Ishikawa (cell line): ENCODE measurements at regions not wholly inside any gene's neighbourhood (a gene's known extent, or its start where the extent isn't known, plus 50 kb on each side); places are given as distances from the start of the nearest gene placed in this dataset.

ENCODE experiments used
- CEBPB ChIP-seq: IDR thresholded peaks from 2 replicates; pipeline ENCODE4 v1.6.1; 2012
- CREB1 ChIP-seq: IDR thresholded peaks from 2 replicates; pipeline ENCODE4 v1.6.1; 2012; ENCODE audit warnings: low read depth
- EGR1 ChIP-seq: IDR thresholded peaks from 2 replicates; pipeline ENCODE4 v1.6.1; 2012
- EP300 ChIP-seq: IDR thresholded peaks from 2 replicates; pipeline ENCODE4 v1.6.1; 2012; ENCODE audit warnings: borderline replicate concordance
- FOXM1 ChIP-seq: IDR thresholded peaks from 2 replicates; pipeline ENCODE4 v1.6.1; 2012; ENCODE audit warnings: low read depth, borderline replicate concordance
- NFIC ChIP-seq: IDR thresholded peaks from 2 replicates; pipeline ENCODE4 v1.6.1; 2012
- RAD21 ChIP-seq: IDR thresholded peaks from 2 replicates; pipeline ENCODE4 v1.6.1; 2012; ENCODE audit warnings: low read depth
- TAF1 ChIP-seq: IDR thresholded peaks from 2 replicates; pipeline ENCODE4 v1.6.1; 2012; ENCODE audit warnings: low read depth, mild to moderate bottlenecking
- TCF12 ChIP-seq: IDR thresholded peaks from 2 replicates; pipeline ENCODE4 v1.6.1; 2012; ENCODE audit warnings: low read depth
- TEAD4 ChIP-seq: IDR thresholded peaks from 2 replicates; pipeline ENCODE4 v1.6.1; 2012
- YY1 ChIP-seq: IDR thresholded peaks from 2 replicates; pipeline ENCODE4 v1.6.1; 2012; ENCODE audit warnings: low read depth
- ZBTB7A ChIP-seq: IDR thresholded peaks from 2 replicates; pipeline ENCODE4 v1.6.1; 2012; ENCODE audit warnings: low read depth
- TF ChIP-seq, protein P1 (sequence below): IDR thresholded peaks from 2 replicates; pipeline ENCODE4 v1.6.1; 2012
- TF ChIP-seq, protein P2 (sequence below): IDR thresholded peaks from 2 replicates; pipeline ENCODE4 v1.6.1; 2012; ENCODE audit warnings: low read depth, mild to moderate bottlenecking
- TF ChIP-seq, protein P3 (sequence below): IDR thresholded peaks from 2 replicates; pipeline ENCODE4 v1.6.1; 2012

DNA sequence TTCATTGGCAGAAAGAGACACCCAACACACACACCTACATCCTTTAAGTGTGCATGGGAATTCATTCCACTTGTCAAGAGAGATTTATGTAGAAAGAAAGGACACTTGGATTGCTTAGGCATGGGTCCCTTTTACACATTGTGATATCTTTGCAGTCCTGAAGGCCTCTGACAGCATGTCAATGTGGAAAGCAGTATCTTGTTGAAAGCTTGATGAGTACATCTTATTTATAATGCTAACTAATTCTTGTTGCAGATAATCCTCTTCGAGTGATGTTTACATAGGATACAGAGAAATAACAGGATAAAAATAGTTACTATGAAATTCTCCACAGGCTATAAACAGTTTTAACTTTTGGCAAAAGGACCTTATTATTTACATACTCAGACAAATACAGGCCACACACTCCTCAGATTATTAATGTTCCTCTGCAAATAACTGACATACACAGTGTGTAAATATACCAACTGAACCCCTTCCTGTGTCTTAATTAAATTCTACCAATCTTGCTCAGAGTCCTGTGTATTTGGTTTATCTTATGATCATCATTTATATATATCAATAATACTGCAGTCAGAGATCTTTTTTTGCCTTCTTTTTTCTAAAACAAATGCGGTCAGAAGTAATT lies 111.8 kb upstream of the DIO2 start:
- TF ChIP-seq EP300 (no peak), RAD21 (no peak)
- TF ChIP-seq, protein P1, sequence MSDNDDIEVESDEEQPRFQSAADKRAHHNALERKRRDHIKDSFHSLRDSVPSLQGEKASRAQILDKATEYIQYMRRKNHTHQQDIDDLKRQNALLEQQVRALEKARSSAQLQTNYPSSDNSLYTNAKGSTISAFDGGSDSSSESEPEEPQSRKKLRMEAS = no peak
- TF ChIP-seq, protein P2, sequence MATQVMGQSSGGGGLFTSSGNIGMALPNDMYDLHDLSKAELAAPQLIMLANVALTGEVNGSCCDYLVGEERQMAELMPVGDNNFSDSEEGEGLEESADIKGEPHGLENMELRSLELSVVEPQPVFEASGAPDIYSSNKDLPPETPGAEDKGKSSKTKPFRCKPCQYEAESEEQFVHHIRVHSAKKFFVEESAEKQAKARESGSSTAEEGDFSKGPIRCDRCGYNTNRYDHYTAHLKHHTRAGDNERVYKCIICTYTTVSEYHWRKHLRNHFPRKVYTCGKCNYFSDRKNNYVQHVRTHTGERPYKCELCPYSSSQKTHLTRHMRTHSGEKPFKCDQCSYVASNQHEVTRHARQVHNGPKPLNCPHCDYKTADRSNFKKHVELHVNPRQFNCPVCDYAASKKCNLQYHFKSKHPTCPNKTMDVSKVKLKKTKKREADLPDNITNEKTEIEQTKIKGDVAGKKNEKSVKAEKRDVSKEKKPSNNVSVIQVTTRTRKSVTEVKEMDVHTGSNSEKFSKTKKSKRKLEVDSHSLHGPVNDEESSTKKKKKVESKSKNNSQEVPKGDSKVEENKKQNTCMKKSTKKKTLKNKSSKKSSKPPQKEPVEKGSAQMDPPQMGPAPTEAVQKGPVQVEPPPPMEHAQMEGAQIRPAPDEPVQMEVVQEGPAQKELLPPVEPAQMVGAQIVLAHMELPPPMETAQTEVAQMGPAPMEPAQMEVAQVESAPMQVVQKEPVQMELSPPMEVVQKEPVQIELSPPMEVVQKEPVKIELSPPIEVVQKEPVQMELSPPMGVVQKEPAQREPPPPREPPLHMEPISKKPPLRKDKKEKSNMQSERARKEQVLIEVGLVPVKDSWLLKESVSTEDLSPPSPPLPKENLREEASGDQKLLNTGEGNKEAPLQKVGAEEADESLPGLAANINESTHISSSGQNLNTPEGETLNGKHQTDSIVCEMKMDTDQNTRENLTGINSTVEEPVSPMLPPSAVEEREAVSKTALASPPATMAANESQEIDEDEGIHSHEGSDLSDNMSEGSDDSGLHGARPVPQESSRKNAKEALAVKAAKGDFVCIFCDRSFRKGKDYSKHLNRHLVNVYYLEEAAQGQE = no peak

DNA sequence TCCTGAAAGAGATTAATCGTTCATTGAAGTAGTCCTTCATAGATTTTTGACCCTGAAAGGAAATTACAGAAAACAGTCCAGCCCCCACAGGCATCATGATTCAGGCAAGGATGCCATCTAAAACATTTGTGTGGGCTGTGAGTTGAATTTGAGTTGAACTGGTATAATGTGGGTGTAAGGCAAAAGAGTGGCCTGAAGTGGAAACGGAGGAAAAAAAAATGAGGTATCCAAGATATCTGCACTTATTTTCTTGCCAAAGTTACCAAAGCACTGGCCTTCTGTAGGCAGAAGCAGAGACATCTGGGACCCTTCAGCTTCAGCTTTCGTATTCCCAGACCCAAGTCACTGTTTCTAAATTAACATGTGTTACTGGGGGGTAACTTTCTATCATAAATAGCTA lies 105.1 kb upstream of the DIO2 start:
- TF ChIP-seq ZBTB7A (no peak), TAF1 (no peak), CEBPB (no peak), NFIC (no peak), EP300 (no peak), FOXM1 (no peak)
- TF ChIP-seq, protein P3, sequence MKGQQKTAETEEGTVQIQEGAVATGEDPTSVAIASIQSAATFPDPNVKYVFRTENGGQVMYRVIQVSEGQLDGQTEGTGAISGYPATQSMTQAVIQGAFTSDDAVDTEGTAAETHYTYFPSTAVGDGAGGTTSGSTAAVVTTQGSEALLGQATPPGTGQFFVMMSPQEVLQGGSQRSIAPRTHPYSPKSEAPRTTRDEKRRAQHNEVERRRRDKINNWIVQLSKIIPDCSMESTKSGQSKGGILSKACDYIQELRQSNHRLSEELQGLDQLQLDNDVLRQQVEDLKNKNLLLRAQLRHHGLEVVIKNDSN = no peak

DNA sequence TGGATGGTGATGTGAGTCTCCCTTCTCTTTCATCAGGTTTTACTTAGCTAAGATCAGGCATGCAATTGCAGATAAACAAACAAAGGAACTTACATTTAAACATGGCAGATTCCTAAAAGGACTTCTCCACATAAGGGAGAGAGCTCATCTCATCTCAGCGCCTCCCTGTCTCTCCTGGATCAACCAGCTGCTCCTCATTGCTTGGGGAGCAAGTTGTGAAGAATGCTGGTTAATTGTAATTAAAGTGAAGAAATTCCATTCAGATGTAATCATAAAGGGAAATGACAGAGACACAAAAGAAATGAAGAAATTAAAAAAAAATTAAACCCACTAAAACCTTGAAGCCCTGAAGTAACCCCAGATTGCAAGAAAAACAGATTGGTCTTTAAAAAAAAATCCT lies 104.4 kb upstream of the DIO2 start:
- no peak for TF ChIP-seq RAD21
- TF ChIP-seq EP300 = no peak
- TF ChIP-seq FOXM1 = no peak
- TF ChIP-seq YY1 = no peak
- TF ChIP-seq, protein P3 = no peak
- no peak for TF ChIP-seq CREB1
- no peak for TF ChIP-seq ZBTB7A
- TF ChIP-seq, protein P2 = no peak
- TF ChIP-seq, protein P1 = no peak
- no peak for TF ChIP-seq CEBPB
- no peak for TF ChIP-seq TCF12
- no peak for TF ChIP-seq TEAD4
- TF ChIP-seq TAF1 = no peak
- TF ChIP-seq EGR1 = no peak
- no peak for TF ChIP-seq NFIC

DNA sequence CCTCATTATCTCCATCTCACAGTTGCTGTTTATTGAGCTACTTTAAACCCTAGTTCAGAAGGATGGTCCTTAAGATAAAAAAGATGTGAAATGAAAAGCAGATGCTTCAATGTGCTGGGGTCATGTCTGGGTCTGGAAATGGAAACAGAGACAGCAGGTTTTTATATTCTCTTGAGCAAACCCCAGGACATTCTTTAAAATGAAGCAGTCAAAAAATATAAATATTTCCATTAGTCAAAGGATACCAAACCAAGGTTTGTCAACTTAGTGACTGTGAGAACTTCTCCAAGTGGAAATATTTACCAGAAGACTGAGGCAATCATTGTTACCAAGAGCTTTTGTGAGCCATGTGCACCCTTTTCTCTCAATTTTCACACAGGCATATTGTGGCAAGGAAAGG lies 102.5 kb upstream of the DIO2 start:
- TF ChIP-seq NFIC = no peak
- TF ChIP-seq TCF12 = no peak
- no peak for TF ChIP-seq TEAD4
- TF ChIP-seq, protein P3 = no peak
- TF ChIP-seq EP300 = no peak
- TF ChIP-seq, protein P1 = no peak
- no peak for TF ChIP-seq CEBPB
- TF ChIP-seq EGR1 = no peak
- TF ChIP-seq TAF1 = no peak
- no peak for TF ChIP-seq FOXM1

DNA sequence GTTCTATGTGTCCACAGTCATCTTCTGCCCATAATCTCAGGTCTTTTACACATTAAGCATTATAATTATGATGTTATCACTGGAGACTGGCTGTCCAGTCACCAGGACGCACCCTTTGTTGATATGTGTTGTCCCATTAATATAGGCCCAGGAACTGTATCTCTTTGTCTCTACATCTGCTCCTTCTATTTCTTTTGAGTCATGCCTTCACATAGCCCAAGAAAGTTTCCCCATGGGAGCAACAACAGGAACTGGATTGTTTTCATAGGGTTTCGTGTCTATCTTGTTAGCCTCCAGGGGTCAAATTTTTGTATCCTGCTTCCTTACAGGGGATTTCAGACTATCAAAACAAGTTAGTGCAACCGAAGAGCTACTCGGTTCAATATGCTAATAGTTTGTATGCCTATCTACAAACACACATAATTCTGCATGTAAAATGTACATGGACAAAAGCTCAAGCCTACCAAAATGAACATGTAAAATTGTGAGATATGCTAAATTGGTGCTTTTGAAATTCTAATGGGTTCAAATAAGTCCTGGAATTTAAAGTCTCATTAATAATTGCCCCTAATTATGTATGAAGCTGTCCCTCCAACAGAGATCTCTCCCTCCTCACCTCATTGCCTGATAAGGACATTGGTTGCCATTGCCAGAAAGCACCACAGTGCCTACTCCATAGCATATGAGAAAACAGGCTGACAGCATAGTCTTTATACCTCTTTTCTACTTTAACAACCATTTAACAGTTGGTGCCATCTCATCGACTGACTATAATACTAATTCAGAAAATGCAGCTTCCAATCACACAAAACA lies 99.8 kb upstream of the DIO2 start:
- TF ChIP-seq CEBPB = no peak
- TF ChIP-seq TEAD4 = no peak
- no peak for TF ChIP-seq TCF12
- TF ChIP-seq FOXM1 = no peak
- TF ChIP-seq RAD21 = no peak
- no peak for TF ChIP-seq CREB1
- TF ChIP-seq, protein P3 = no peak
- TF ChIP-seq, protein P2 = no peak
- no peak for TF ChIP-seq ZBTB7A
- TF ChIP-seq NFIC = no peak
- TF ChIP-seq YY1 = no peak
- TF ChIP-seq TAF1 = no peak
- no peak for TF ChIP-seq EGR1
- no peak for TF ChIP-seq EP300
- TF ChIP-seq, protein P1 = no peak
